ENCODE measurements at regions not wholly inside any gene's neighbourhood (a gene's known extent, or its start where the extent isn't known, plus 50 kb on each side); places are given as distances from the start of the nearest gene placed in this dataset.

DNA sequence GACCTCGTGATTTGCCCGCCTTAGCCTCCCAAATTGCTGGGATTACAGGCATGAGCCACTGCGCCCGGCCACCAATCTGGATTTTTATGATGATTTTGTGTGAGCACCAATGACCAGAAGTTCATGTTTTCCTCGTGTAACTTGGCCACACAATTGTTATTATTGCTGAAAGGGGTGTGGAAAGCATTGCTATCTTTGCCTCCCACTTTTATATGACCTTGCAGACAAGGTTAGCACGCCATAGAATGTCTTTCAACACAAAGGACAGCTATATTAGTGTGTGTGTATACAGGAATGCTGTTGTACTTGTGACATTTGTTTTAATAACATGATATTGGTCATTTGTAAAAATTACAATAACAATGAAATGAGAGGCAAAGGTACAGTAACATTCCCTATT lies 155.0 kb upstream of the ERCC6L2 start:
- CTCF ChIA-PET: interaction anchor here (1.2 kb wide), 1 partner anchor 63 kb away, joined by 3 read pairs; no protein-coding TSS in a partner anchor
- TF ChIP-seq WT1 (tag by site-specific recombination; IDR thresholded peaks at IDR 0.05) (peak; percentile 71), ZNF169 (tag by site-specific recombination; IDR thresholded peaks at IDR 0.05) (no peak), ZNF544 (tag by site-specific recombination; IDR thresholded peaks at IDR 0.05) (no peak), ZNF26 (tag by site-specific recombination; IDR thresholded peaks at IDR 0.05) (no peak), GLIS1 (tag by site-specific recombination; IDR thresholded peaks at IDR 0.05) (0 out of 2 replicates have a peak, but pooled peaks have one; percentile 16), ZBTB1 (tag by site-specific recombination; IDR thresholded peaks at IDR 0.05) (no peak), KLF1 (tag by site-specific recombination; IDR thresholded peaks at IDR 0.05) (peak; percentile 38), HOXC10 (CRISPR knock-in tag; IDR thresholded peaks at IDR 0.05) (no peak)
- TF ChIP-seq, protein P1, sequence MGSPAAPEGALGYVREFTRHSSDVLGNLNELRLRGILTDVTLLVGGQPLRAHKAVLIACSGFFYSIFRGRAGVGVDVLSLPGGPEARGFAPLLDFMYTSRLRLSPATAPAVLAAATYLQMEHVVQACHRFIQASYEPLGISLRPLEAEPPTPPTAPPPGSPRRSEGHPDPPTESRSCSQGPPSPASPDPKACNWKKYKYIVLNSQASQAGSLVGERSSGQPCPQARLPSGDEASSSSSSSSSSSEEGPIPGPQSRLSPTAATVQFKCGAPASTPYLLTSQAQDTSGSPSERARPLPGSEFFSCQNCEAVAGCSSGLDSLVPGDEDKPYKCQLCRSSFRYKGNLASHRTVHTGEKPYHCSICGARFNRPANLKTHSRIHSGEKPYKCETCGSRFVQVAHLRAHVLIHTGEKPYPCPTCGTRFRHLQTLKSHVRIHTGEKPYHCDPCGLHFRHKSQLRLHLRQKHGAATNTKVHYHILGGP (tag by site-specific recombination; IDR thresholded peaks at IDR 0.05): no peak
- no peak overlapping the region for H3K4me3 ChIP-seq (ENCODE audit: low read depth, low read length)
- H3K4me1 ChIP-seq (ENCODE audit: control insufficient read depth, insufficient read depth, low read length): peaks cover 12% of the 10 kb centered on the region
- no peaks in the 10 kb centered on the region for H3K36me3 ChIP-seq (ENCODE audit: control insufficient read depth in 2 of 2, insufficient read depth in 1 of 2, low read length in 2 of 2)
- no peaks in the 10 kb centered on the region for H3K9me3 ChIP-seq (ENCODE audit: control insufficient read depth, insufficient read depth, low read depth, low read length)
- POLR2A ChIA-PET: no interaction called here
- peak overlapping the region; percentile 60 for H3K27ac ChIP-seq (ENCODE audit: extremely low read depth, low read depth, low read length)

DNA sequence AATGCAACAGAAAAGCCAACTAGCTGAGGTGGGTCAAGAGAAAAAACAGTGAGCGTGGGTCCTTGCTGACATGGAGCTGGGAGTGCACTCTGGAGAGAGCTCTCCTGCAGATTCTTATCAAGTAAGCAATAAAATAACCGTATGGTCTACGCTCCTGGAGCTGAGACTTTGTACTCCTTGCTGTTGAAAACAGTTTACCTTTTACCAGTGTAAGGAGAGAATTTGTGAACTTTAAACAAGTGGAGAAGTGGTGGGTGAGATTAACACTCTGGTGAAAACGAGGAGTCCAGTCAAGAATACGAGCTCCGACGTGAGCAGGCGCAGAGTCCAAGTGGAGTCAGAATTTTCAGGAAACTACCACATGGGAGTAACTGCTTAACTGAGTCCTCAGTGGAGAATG lies 156.1 kb upstream of the ERCC6L2 start:
- H3K36me3 ChIP-seq (ENCODE audit: control insufficient read depth in 2 of 2, insufficient read depth in 1 of 2, low read length in 2 of 2): no peaks in the 10 kb centered on the region
- ChIA-PET CTCF (interaction anchor here (1.2 kb wide), 1 partner anchor 64 kb away, joined by 3 read pairs; no protein-coding TSS in a partner anchor), POLR2A (no interaction called here)
- no peak overlapping the region for H3K4me3 ChIP-seq (ENCODE audit: low read depth, low read length)
- peaks cover 12% of the 10 kb centered on the region for H3K4me1 ChIP-seq (ENCODE audit: control insufficient read depth, insufficient read depth, low read length)
- no peak overlapping the region for H3K27ac ChIP-seq (ENCODE audit: extremely low read depth, low read depth, low read length)
- no peaks in the 10 kb centered on the region for H3K9me3 ChIP-seq (ENCODE audit: control insufficient read depth, insufficient read depth, low read depth, low read length)
- TF ChIP-seq ZNF501 (tag by site-specific recombination; IDR thresholded peaks at IDR 0.05) (no peak), SCRT1 (tag by site-specific recombination; IDR thresholded peaks at IDR 0.05; ENCODE audit: borderline replicate concordance) (no peak), ZNF777 (tag by site-specific recombination; IDR thresholded peaks at IDR 0.05; ENCODE audit: borderline replicate concordance) (no peak), ZNF302 (tag by site-specific recombination; IDR thresholded peaks at IDR 0.05; ENCODE audit: low read depth) (no peak), ZBTB7A (tag by site-specific recombination; IDR thresholded peaks at IDR 0.05; ENCODE audit: low read depth) (no peak), BCL11B (tag by site-specific recombination; IDR thresholded peaks at IDR 0.05; ENCODE audit: low read depth) (no peak), ZBTB20 (tag by site-specific recombination; IDR thresholded peaks at IDR 0.05) (no peak), PRDM1 (tag by site-specific recombination; IDR thresholded peaks at IDR 0.05) (no peak), ZNF423 (tag by site-specific recombination; IDR thresholded peaks at IDR 0.05) (no peak), TRIM28 (IDR thresholded peaks at IDR 0.05; ENCODE audit: borderline replicate concordance, low read length) (peak; percentile 83), ZBTB44 (tag by site-specific recombination; IDR thresholded peaks at IDR 0.05) (no peak), ZNF366 (tag by site-specific recombination; conservative IDR thresholded peaks at IDR 0.05) (no peak), ZSCAN23 (tag by site-specific recombination; IDR thresholded peaks at IDR 0.05) (no peak), GLIS1 (tag by site-specific recombination; IDR thresholded peaks at IDR 0.05) (peak; percentile 84)
- TF ChIP-seq, protein P2, sequence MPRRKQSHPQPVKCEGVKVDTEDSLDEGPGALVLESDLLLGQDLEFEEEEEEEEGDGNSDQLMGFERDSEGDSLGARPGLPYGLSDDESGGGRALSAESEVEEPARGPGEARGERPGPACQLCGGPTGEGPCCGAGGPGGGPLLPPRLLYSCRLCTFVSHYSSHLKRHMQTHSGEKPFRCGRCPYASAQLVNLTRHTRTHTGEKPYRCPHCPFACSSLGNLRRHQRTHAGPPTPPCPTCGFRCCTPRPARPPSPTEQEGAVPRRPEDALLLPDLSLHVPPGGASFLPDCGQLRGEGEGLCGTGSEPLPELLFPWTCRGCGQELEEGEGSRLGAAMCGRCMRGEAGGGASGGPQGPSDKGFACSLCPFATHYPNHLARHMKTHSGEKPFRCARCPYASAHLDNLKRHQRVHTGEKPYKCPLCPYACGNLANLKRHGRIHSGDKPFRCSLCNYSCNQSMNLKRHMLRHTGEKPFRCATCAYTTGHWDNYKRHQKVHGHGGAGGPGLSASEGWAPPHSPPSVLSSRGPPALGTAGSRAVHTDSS (tag by site-specific recombination; IDR thresholded peaks at IDR 0.05): no peak
- TF ChIP-seq, protein P3, sequence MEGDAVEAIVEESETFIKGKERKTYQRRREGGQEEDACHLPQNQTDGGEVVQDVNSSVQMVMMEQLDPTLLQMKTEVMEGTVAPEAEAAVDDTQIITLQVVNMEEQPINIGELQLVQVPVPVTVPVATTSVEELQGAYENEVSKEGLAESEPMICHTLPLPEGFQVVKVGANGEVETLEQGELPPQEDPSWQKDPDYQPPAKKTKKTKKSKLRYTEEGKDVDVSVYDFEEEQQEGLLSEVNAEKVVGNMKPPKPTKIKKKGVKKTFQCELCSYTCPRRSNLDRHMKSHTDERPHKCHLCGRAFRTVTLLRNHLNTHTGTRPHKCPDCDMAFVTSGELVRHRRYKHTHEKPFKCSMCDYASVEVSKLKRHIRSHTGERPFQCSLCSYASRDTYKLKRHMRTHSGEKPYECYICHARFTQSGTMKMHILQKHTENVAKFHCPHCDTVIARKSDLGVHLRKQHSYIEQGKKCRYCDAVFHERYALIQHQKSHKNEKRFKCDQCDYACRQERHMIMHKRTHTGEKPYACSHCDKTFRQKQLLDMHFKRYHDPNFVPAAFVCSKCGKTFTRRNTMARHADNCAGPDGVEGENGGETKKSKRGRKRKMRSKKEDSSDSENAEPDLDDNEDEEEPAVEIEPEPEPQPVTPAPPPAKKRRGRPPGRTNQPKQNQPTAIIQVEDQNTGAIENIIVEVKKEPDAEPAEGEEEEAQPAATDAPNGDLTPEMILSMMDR (tag by site-specific recombination; IDR thresholded peaks at IDR 0.05): no peak
- TF ChIP-seq, protein P4, sequence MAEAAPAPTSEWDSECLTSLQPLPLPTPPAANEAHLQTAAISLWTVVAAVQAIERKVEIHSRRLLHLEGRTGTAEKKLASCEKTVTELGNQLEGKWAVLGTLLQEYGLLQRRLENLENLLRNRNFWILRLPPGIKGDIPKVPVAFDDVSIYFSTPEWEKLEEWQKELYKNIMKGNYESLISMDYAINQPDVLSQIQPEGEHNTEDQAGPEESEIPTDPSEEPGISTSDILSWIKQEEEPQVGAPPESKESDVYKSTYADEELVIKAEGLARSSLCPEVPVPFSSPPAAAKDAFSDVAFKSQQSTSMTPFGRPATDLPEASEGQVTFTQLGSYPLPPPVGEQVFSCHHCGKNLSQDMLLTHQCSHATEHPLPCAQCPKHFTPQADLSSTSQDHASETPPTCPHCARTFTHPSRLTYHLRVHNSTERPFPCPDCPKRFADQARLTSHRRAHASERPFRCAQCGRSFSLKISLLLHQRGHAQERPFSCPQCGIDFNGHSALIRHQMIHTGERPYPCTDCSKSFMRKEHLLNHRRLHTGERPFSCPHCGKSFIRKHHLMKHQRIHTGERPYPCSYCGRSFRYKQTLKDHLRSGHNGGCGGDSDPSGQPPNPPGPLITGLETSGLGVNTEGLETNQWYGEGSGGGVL (tag by site-specific recombination; IDR thresholded peaks at IDR 0.05): no peak
- TF ChIP-seq, protein P5, sequence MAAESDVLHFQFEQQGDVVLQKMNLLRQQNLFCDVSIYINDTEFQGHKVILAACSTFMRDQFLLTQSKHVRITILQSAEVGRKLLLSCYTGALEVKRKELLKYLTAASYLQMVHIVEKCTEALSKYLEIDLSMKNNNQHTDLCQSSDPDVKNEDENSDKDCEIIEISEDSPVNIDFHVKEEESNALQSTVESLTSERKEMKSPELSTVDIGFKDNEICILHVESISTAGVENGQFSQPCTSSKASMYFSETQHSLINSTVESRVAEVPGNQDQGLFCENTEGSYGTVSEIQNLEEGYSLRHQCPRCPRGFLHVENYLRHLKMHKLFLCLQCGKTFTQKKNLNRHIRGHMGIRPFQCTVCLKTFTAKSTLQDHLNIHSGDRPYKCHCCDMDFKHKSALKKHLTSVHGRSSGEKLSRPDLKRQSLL (tag by site-specific recombination; IDR thresholded peaks at IDR 0.05): peak; percentile 75; the same call in 1 of the 2 replicates
